ENCODE measurements at regions not wholly inside any gene's neighbourhood (a gene's known extent, or its start where the extent isn't known, plus 50 kb on each side); places are given as distances from the start of the nearest gene placed in this dataset.
"Not testable (repeated sequence)": the region's sequence is repeated elsewhere in the genome, so short reads cannot be mapped to it uniquely, and the experiment has no call there.

- H3K27me3 ChIP-seq (ENCODE audit: control insufficient read depth in 3 of 3, insufficient read depth in 3 of 3, low read length in 3 of 3); H3K27ac ChIP-seq (ENCODE audit: low read depth in 1 of 3, low read length in 2 of 3); H3K36me3 ChIP-seq (ENCODE audit: control insufficient read depth in 3 of 3, insufficient read depth in 2 of 3, low read depth in 1 of 3, low read length in 3 of 3); H3K4me3 ChIP-seq (ENCODE audit: low read depth in 1 of 3, low read length in 3 of 3); H3K4me1 ChIP-seq (ENCODE audit: control insufficient read depth in 3 of 3, insufficient read depth in 2 of 3, low read depth in 1 of 3, low read length in 2 of 3); FAIRE-seq; DNase-seq; H3K9me3 ChIP-seq (ENCODE audit: control insufficient read depth in 2 of 2, insufficient read depth in 1 of 2, low read depth in 1 of 2, low read length in 1 of 2): not testable (repeated sequence)
- 82 to 96% (median 91%) methylated on average over 4 of the region's 4 CpGs for WGBS, 3 donors
These were observed 88.6 kb upstream of the NFIL3 start for GRCh38 chr9:91512235-91512634.

DNA sequence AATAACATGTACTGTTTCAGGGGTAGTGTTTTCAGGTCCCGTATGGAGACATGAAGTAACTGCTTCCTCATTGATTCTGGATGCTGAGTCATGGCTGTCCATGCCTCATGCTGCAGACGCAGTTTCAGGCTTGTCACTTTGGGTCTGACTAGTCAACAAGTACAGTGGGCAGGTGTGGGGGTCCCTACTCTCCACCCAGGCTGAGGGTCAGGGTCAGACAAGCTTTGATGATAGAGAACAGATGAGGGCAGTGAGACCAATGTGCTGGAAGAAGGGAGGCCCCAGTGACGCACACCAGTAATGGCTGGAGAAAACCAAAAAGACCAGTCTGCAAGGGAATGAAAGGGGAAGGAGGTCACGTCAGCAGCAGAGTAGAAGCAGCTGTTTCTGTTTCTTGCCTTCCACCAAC is 80.0 kb upstream of the NFIL3 start:
- H3K4me3 ChIP-seq (ENCODE audit: low read depth in 1 of 3, low read length in 3 of 3): no peak overlapping the region
- FAIRE-seq (no peak), DNase-seq (no peak)
- no peaks in the 10 kb centered on the region for H3K27me3 ChIP-seq (ENCODE audit: control insufficient read depth in 3 of 3, insufficient read depth in 3 of 3, low read length in 3 of 3)
- 71 to 84% (median 77%) methylated on average over 4 of the region's 4 CpGs for WGBS, 3 donors
- no peaks in the 10 kb centered on the region for H3K9me3 ChIP-seq (ENCODE audit: control insufficient read depth in 2 of 2, insufficient read depth in 1 of 2, low read depth in 1 of 2, low read length in 1 of 2)
- H3K27ac ChIP-seq (ENCODE audit: low read depth in 1 of 3, low read length in 2 of 3): no peak overlapping the region
- no peaks in the 10 kb centered on the region for H3K4me1 ChIP-seq (ENCODE audit: control insufficient read depth in 3 of 3, insufficient read depth in 2 of 3, low read depth in 1 of 3, low read length in 2 of 3)
- no peaks in the 10 kb centered on the region for H3K36me3 ChIP-seq (ENCODE audit: control insufficient read depth in 3 of 3, insufficient read depth in 2 of 3, low read depth in 1 of 3, low read length in 3 of 3)

DNA sequence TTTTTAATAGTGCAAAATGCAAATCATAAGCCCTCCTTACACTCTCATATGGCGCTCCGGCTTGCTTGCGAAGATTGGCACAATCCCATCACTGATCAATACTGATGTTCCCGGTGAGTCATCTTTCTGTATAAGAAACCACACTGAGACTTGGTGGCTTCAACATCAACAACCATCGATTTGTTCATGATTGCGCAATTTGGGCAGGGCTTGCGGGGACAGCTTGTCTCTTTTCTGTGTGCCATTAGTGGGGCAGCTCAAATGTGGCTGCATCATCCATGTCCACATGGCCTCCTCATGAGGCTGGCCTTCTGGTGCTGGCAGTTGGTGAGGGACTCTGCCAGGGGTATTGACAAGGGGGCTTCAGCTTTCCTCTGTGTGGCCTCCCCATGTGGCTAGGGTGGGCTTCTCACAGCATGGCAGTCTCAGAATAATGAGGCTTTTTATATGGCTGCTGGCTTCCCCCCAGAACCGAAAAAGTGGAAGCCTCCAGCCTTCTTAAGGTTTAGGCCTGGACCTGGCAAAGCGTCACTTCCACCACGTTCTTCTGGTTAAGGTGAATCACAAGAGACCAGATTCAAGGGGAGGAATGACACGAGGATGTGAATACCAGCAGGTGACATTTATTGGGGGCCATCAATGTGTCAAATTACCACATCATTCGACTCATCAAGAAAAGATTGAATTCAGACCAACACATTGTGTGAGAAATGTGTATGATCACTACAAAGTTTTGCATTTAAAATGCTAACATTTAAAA is 79.5 kb upstream of the NFIL3 start:
- Histone ChIP-seq H3K9me3 (ENCODE audit: control insufficient read depth in 2 of 2, insufficient read depth in 1 of 2, low read depth in 1 of 2, low read length in 1 of 2) (no peaks in the 10 kb centered on the region), H3K4me3 (ENCODE audit: low read depth in 1 of 3, low read length in 3 of 3) (no peak overlapping the region), H3K27me3 (ENCODE audit: control insufficient read depth in 3 of 3, insufficient read depth in 3 of 3, low read length in 3 of 3) (no peaks in the 10 kb centered on the region), H3K27ac (ENCODE audit: low read depth in 1 of 3, low read length in 2 of 3) (no peak overlapping the region), H3K4me1 (ENCODE audit: control insufficient read depth in 3 of 3, insufficient read depth in 2 of 3, low read depth in 1 of 3, low read length in 2 of 3) (no peaks in the 10 kb centered on the region), H3K36me3 (ENCODE audit: control insufficient read depth in 3 of 3, insufficient read depth in 2 of 3, low read depth in 1 of 3, low read length in 3 of 3) (no peaks in the 10 kb centered on the region)
- FAIRE-seq (no peak), DNase-seq (peak in 1 of 2 donors; percentile 8)
- WGBS, 3 donors: 55 to 86% (median 70%) methylated on average over 12 of the region's 12 CpGs

DNA sequence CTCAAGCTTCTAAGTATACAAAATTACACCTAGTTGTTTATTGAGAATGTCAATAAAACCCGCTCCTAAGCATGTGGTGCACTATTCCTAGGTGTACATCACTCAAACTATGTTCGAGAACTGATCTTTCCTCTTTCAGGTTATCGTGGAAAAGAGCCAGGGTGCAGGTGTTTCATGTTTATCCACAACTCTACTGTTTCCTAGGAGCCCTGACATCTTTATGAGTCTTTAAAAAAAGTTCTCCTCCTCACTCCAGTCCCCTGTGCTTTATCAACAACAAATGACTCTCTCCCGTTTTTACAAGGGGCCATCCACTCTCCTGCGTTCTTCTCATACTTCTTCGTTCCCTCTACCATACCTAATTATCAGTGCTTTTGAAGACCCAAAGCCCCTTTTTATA is 78.8 kb upstream of the NFIL3 start:
- no peaks in the 10 kb centered on the region for H3K27me3 ChIP-seq (ENCODE audit: control insufficient read depth in 3 of 3, insufficient read depth in 3 of 3, low read length in 3 of 3)
- H3K4me1 ChIP-seq (ENCODE audit: control insufficient read depth in 3 of 3, insufficient read depth in 2 of 3, low read depth in 1 of 3, low read length in 2 of 3): no peaks in the 10 kb centered on the region
- no peaks in the 10 kb centered on the region for H3K36me3 ChIP-seq (ENCODE audit: control insufficient read depth in 3 of 3, insufficient read depth in 2 of 3, low read depth in 1 of 3, low read length in 3 of 3)
- DNase-seq (peak in 1 of 2 donors; percentile 40), FAIRE-seq (no peak)
- 19 to 48% (median 46%) methylated on average over 6 of the region's 6 CpGs for WGBS, 3 donors
- no peak overlapping the region for H3K4me3 ChIP-seq (ENCODE audit: low read depth in 1 of 3, low read length in 3 of 3)
- no peaks in the 10 kb centered on the region for H3K9me3 ChIP-seq (ENCODE audit: control insufficient read depth in 2 of 2, insufficient read depth in 1 of 2, low read depth in 1 of 2, low read length in 1 of 2)
- no peak overlapping the region for H3K27ac ChIP-seq (ENCODE audit: low read depth in 1 of 3, low read length in 2 of 3)

GRCh38 chr9:91500509-91501014 is 76.9 kb upstream of the NFIL3 start:
- H3K36me3 ChIP-seq (ENCODE audit: control insufficient read depth in 3 of 3, insufficient read depth in 2 of 3, low read depth in 1 of 3, low read length in 3 of 3): no peaks in the 10 kb centered on the region
- 20 to 60% (median 50%) methylated on average over 9 of the region's 9 CpGs for WGBS, 3 donors
- no peak for FAIRE-seq

DNA sequence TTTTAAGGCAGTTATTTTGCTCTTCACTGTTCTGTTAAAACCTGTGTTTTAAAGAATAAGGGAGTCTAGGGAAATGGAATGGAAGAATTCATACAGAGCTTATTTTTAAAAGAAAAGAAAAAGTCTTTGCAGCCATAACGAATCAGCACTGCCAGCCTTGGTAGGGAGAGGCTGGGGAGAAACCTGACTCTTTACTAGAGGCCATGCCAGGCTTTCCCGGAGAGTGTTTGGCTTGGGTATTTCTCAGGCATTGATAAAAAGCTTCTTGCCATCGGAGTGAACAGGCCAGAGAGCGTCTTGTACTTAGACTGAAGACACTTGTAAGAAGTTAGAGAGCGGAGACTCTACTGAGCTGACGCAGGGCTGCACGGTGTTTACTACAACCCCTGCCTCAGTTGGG is 72.7 kb upstream of the NFIL3 start:
- H3K4me1 ChIP-seq (ENCODE audit: control insufficient read depth in 3 of 3, insufficient read depth in 2 of 3, low read depth in 1 of 3, low read length in 2 of 3): no peaks in the 10 kb centered on the region
- H3K27me3 ChIP-seq (ENCODE audit: control insufficient read depth in 3 of 3, insufficient read depth in 3 of 3, low read length in 3 of 3): no peaks in the 10 kb centered on the region
- FAIRE-seq: no peak
- H3K27ac ChIP-seq (ENCODE audit: low read depth in 1 of 3, low read length in 2 of 3): peak overlapping the region in 1 of 3 donors; percentile 27
- 75 to 90% (median 87%) methylated on average over 7 of the region's 7 CpGs for WGBS, 3 donors
- no peak for DNase-seq
- no peaks in the 10 kb centered on the region for H3K9me3 ChIP-seq (ENCODE audit: control insufficient read depth in 2 of 2, insufficient read depth in 1 of 2, low read depth in 1 of 2, low read length in 1 of 2)
- H3K4me3 ChIP-seq (ENCODE audit: low read depth in 1 of 3, low read length in 3 of 3): no peak overlapping the region
- H3K36me3 ChIP-seq (ENCODE audit: control insufficient read depth in 3 of 3, insufficient read depth in 2 of 3, low read depth in 1 of 3, low read length in 3 of 3): no peaks in the 10 kb centered on the region

More at GRCh38 chr9:91500509-91501014, 76.9 kb upstream of the NFIL3 start:
- H3K4me3 ChIP-seq (ENCODE audit: low read depth in 1 of 3, low read length in 3 of 3): no peak overlapping the region
- no peaks in the 10 kb centered on the region for H3K4me1 ChIP-seq (ENCODE audit: control insufficient read depth in 3 of 3, insufficient read depth in 2 of 3, low read depth in 1 of 3, low read length in 2 of 3)
- no peak overlapping the region for H3K27ac ChIP-seq (ENCODE audit: low read depth in 1 of 3, low read length in 2 of 3)
- no peaks in the 10 kb centered on the region for H3K27me3 ChIP-seq (ENCODE audit: control insufficient read depth in 3 of 3, insufficient read depth in 3 of 3, low read length in 3 of 3)
- peak; percentile 46 to 49 for DNase-seq
- H3K9me3 ChIP-seq (ENCODE audit: control insufficient read depth in 2 of 2, insufficient read depth in 1 of 2, low read depth in 1 of 2, low read length in 1 of 2): no peaks in the 10 kb centered on the region

- no peak overlapping the region for H3K4me3 ChIP-seq (ENCODE audit: low read depth in 1 of 3, low read length in 3 of 3)
- WGBS, 3 donors: 56 to 78% (median 71%) methylated on average over 4 of the region's 4 CpGs
- DNase-seq (no peak), FAIRE-seq (no peak)
- H3K27me3 ChIP-seq (ENCODE audit: control insufficient read depth in 3 of 3, insufficient read depth in 3 of 3, low read length in 3 of 3): no peaks in the 10 kb centered on the region
- H3K4me1 ChIP-seq (ENCODE audit: control insufficient read depth in 3 of 3, insufficient read depth in 2 of 3, low read depth in 1 of 3, low read length in 2 of 3): no peaks in the 10 kb centered on the region
- H3K27ac ChIP-seq (ENCODE audit: low read depth in 1 of 3, low read length in 2 of 3): peak overlapping the region in 1 of 3 donors; percentile 5
- no peaks in the 10 kb centered on the region for H3K36me3 ChIP-seq (ENCODE audit: control insufficient read depth in 3 of 3, insufficient read depth in 2 of 3, low read depth in 1 of 3, low read length in 3 of 3)
- H3K9me3 ChIP-seq (ENCODE audit: control insufficient read depth in 2 of 2, insufficient read depth in 1 of 2, low read depth in 1 of 2, low read length in 1 of 2): no peaks in the 10 kb centered on the region
These were observed 71.8 kb upstream of the NFIL3 start for GRCh38 chr9:91495450-91495849.

DNA sequence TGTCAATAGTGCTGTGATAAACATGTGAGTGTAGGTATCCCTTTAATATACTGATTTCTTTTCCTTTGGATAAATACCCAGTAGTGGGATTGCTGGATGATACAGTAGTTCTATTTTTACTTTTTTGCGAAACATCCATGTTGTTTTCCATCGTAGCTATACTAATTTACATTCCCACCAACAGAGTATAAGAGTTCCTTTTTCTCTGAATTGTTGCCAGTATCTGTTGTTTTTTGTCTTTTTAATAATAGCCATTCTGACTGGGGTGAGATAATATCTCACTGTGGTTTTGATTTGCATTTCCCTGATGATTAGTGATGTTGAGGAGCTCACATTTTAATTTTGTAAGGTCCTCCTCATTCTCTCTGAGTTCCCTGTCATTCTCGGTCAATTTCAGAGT is 71.1 kb upstream of the NFIL3 start:
- FAIRE-seq: no peak
- H3K27ac ChIP-seq (ENCODE audit: low read depth in 1 of 3, low read length in 2 of 3): peak overlapping the region in 1 of 3 donors; percentile 5

DNA sequence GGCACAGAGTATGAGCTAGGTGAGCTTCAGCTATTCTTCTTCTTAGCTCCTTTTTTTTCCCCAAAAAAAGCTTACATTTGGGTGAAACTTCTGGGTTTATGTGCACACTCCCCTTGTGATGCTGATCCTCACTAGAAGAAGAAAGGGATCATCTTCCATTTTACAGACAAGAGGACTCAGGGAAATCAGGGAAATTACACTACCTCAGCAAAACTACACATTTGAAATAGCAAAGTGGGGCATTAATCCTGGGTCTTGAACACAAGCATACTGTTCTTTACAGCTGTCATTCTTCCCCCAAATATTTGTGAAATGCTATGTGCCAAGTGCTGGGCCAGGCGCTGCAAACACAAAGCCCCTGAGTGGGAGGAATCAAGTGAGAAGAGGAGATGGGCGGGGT is 68.6 kb upstream of the NFIL3 start:
- FAIRE-seq: no peak
- WGBS, 3 donors: 57 to 80% (median 59%) methylated on average over 2 of the region's 2 CpGs
- H3K27ac ChIP-seq (ENCODE audit: low read depth in 1 of 3, low read length in 2 of 3): no peak overlapping the region

More for the DNA sequence above, 71.1 kb upstream of the NFIL3 start:
- no peak overlapping the region for H3K4me3 ChIP-seq (ENCODE audit: low read depth in 1 of 3, low read length in 3 of 3)
- H3K27me3 ChIP-seq (ENCODE audit: control insufficient read depth in 3 of 3, insufficient read depth in 3 of 3, low read length in 3 of 3): peaks cover 0 to 1% (median 0%) of the 10 kb centered on the region in 3 donors
- WGBS, 3 donors: 81 to 92% (median 85%) methylated on average over 3 of the region's 3 CpGs
- H3K36me3 ChIP-seq (ENCODE audit: control insufficient read depth in 3 of 3, insufficient read depth in 2 of 3, low read depth in 1 of 3, low read length in 3 of 3): no peaks in the 10 kb centered on the region
- no peaks in the 10 kb centered on the region for H3K4me1 ChIP-seq (ENCODE audit: control insufficient read depth in 3 of 3, insufficient read depth in 2 of 3, low read depth in 1 of 3, low read length in 2 of 3)
- no peak for DNase-seq
- H3K9me3 ChIP-seq (ENCODE audit: control insufficient read depth in 2 of 2, insufficient read depth in 1 of 2, low read depth in 1 of 2, low read length in 1 of 2): no peaks in the 10 kb centered on the region

More for the DNA sequence above, 68.6 kb upstream of the NFIL3 start:
- H3K36me3 ChIP-seq (ENCODE audit: control insufficient read depth in 3 of 3, insufficient read depth in 2 of 3, low read depth in 1 of 3, low read length in 3 of 3): no peaks in the 10 kb centered on the region
- peaks cover 0 to 4% (median 0%) of the 10 kb centered on the region in 3 donors for H3K27me3 ChIP-seq (ENCODE audit: control insufficient read depth in 3 of 3, insufficient read depth in 3 of 3, low read length in 3 of 3)
- H3K4me3 ChIP-seq (ENCODE audit: low read depth in 1 of 3, low read length in 3 of 3): no peak overlapping the region
- no peaks in the 10 kb centered on the region for H3K9me3 ChIP-seq (ENCODE audit: control insufficient read depth in 2 of 2, insufficient read depth in 1 of 2, low read depth in 1 of 2, low read length in 1 of 2)
- no peak for DNase-seq
- no peaks in the 10 kb centered on the region for H3K4me1 ChIP-seq (ENCODE audit: control insufficient read depth in 3 of 3, insufficient read depth in 2 of 3, low read depth in 1 of 3, low read length in 2 of 3)

Data from small intestine (tissue), 7 donors.